ENCODE measurements at regions not wholly inside any gene's neighbourhood (a gene's known extent, or its start where the extent isn't known, plus 50 kb on each side); places are given as distances from the start of the nearest gene placed in this dataset.

GRCh38 chr4:114184901-114185300 lies 205.5 kb upstream of the ARSJ start:
- DNase-seq, result no peak

DNA sequence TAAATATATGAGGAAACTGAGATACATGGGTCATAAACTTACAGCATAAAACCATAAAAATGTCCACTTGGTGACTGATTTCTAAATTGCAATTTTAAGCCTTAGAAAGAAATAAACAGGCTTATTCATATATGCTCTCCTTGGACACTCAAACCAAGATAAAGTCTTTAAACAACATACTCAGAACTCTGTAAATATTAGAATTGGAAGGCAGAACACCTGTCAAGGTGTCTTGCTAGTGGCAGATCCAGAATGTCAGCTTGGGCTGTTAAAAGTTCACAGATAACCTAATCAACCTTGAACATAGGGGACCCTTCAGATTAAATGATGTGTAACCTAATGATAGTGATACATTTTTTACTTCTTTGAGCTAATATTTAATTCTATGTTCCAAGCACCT lies 208.1 kb upstream of the ARSJ start:
- no peak for DNase-seq

DNA sequence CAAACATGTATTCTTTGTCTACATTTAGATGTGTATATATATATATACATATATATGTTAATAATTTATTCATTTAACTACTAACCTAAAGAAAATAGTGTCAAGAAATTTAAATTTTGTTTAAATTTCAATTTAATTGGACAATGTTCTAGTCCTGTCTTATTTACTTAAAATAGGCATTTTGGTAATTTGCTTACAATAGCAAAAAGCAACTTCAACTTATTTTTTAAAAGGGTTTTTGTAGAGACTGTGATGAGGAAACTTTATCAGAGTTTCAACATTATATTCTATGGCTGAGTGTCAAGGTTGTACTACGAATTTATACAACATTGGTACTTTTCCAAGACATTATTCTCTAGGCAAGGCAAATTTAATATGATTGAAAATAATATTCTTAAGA lies 212.0 kb upstream of the ARSJ start:
- no peak for DNase-seq

- DNase-seq, result no peak
These were observed 213.4 kb upstream of the ARSJ start for GRCh38 chr4:114192854-114193253.

GRCh38 chr4:114193624-114194399 lies 214.4 kb upstream of the ARSJ start:
- DNase-seq, result no peak

DNA sequence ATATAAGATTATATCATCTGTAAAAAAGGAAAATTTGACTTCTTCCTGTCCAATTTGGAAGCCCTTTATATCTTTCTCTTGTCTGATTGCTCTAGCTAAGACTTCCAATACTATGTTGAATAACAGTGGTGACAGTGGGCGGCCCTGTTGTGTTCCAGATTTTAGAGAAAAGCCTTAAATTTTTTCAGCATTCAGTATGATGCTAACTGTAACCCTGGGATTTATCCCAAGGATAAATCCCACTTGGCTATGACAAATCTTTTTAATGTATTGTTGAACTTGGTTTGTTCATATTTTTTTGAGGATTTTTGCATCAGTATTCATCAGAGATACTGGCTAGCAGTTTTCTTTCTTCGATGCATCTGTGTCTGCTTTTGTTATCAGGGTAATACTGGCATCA lies 217.2 kb upstream of the ARSJ start:
- no peak for DNase-seq

DNA sequence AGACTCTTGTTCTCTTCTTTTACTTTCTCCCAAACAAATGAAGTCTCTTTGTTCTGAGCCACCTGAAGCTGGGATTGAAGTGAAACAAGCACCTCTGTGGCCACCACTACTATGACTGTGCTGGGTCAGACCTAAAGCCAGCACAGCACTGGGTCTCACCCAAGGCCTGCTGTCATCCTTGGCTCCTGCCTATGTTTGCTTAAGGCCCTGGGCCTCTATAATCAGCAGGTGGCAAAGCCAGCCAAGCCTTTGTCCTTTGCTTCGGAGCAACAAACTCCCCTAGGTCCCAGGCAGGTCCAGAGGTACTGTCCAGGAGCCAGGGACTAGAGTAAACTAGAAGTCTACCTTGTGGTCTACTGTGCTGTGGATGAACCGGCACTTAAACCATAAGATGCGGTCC lies 220.6 kb upstream of the ARSJ start:
- DNase-seq, result no peak

DNA sequence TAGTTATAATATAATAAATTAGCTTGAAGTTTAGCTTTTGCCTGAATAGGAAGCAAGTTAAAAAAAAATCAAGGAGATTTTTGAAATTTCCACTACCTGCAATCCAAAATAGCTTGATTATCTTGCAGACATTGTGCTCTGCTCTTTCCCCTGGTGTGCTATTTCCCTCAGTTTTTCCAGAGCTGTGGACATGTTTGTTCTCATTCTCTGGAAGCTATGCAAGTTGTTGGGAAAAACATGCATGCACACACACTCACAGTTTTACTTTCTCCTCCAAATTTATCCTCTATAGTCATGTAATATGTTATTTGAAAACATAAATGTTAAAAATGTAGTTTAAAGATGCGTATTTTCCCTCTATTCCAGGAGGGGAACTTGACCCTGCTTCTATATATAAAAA lies 225.8 kb upstream of the ARSJ start:
- DNase-seq, result no peak

DNA sequence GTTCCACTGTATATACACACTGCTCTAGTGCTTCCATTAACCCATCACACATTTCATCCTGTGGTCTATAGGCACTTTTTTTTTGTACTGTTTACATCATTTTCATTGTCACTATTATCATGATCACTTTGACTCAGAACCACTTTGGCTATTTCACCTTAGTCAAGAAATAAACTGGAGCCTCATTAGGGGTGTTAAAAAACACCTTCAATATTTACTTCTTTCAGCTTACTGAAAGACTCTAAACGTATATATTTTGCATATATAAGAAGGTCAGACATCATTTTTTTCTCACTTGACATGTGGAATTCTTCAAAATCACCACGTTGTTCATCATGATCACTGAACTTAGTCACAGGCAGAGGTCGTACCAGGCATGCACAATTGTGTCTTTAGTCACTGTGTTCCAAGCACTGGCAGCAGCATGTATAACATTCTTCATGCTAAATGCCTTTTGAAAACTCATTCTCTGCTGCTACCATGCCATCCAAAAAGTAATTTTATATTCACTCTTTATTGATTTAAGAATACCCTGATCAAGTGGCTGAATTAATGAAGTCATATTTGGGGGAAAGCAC lies 229.2 kb upstream of the ARSJ start:
- DNase-seq, result no peak

DNA sequence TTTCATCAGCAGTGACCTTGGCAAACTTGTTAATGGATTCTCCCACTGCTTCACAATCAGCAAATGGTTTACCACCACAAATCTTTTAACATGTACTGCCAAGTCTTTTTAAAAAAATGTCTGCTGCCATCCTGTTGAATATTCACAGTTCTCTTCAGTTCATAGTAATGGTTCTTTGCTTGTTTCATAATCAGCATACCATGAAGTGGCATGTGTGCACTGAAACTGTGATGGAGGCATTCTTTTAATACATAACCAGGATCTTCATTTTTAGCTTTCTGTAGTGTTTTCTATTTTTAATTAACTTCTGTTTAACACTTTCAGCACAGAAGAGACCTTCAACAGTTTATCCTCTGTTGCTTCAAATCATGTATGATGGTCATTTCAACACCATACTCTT lies 230.1 kb upstream of the ARSJ start:
- DNase-seq, result no peak

- DNase-seq, result no peak
These were observed 232.1 kb upstream of the ARSJ start for GRCh38 chr4:114211556-114211955.

DNA sequence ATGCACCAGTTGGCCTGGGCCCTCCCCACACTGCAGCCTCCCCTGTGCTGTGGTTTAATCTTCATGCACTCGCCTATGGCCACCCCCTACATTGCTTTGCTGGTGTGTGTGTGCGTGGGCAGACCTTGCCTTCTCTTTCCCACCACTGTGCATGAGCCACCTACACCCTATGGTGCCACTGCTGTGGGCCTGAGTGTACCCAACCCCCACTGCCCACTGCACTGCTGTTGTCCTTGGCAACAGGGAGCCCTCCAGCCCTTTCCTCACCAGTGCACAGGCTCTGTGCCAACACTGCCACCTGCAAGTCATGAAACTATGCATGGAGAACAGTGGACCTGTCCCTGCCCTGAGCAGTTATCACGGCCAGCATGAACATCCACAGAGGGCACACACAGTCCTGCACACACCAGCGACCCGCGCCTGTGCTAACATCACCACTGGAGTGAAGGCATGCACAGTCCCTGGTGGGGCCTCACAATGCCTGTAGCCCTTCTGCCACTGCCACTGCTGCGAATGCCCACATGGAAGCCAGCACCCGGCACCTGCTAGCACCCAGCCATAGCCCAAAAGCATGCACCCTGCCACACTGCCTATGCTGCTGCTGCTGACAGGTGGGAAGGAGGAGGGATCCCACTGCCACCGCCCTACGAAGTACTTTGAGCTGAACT lies 237.8 kb upstream of the ARSJ start:
- DNase-seq, result no peak

GRCh38 chr4:114223580-114223979 lies 244.1 kb upstream of the ARSJ start:
- DNase-seq, result no peak

GRCh38 chr4:114225436-114225835 lies 246.0 kb upstream of the ARSJ start:
- DNase-seq, result no peak

DNA sequence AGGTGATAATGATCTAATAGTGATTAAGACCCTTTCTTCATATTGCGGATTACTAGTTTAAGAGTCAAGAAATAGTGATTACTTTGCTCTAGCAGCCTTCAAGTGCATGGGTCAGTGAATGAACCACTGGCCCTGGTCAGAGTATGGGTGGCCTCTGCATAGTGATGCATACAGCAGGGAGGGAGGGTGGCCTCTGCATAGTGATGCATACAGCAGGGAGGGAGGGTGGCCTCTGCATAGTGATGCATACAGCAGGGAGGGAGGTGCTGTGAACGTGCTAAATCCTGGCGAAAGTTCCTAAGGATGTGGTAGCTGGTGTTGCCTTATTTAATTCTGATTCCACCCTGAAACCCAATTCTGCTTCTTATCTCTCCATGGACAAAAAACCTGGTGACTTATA lies 246.7 kb upstream of the ARSJ start:
- no peak for DNase-seq

DNA sequence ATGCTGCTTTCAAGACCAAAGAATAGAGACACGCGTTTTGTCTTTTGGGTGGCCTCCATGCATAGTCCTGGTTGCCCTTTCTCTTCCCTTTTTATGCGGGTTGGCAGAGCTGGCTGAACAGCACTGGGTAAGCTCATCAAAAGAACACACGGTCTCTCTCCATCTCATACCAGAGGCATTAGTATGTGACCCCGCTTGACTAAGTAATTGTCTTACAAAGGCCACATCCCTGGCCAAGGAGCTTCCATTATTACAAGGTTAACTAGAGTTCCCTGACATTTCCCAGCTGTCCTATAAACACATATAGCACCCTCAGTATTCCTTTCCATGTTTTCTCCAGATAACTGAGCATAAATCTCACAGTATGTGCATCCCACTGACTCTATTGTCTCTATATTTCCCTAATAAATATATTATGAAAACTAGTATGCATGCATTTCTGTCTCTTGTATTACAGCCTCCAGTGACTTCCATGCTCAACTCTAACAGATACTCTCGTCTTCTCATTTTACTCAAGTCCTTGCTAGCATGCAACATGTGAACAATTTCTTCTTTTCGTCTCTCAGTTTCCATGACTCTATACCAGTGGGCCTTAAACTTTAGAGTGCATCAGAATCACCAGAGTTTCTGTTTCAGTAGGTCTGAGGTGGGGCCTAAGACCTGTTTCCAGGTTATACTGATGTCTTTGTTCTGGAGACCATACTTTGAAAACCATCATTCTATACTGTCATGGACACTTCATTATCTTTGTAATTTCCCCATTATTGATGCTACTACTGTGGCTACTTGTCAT lies 247.7 kb upstream of the ARSJ start:
- DNase-seq, result no peak

DNA sequence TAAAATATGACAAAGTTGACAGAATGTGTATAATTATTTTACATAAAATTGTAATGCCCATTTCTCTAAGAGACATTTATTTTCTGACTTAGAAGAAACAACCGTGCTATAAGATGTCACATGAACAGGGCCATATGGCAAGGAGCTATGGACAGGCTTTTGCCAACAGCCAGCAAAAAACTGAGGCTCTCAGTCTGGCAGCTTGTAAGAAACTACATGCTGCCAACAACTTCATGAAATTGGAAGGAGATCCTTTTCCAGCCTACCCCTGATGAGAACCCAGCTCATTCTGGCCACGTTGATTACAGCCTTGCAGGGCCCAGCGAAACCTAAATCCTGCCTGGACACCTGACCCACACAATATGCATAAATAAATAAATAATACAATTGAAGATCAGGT lies 250.3 kb upstream of the ARSJ start:
- DNase-seq, result no peak

DNA sequence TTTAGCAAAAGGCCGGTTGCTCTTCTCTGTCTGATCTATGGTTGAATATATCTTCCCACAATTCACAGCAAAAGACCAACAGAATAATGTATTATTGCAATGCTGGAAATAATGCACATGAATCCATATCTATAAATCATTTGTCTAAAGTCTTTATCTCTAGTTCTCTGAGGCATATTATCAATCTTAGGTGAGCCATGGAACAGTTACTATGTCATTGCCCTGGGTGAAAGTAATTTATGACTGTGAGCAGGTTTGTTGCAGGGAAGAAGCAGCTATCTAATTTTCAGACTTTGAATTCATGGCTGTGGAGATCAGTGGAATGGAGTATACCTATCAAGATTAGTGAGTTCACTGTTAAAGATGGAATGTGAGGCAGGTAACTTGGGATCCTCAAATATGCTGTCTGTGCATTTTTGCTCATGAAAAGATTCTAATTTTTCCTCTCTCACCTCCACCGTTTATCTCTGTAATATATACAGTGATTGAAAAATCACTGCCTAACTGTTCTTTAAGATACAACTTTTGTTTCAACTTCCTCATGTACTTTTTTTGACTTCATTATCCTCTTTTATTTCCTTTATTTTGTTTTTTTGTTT lies 256.8 kb upstream of the ARSJ start:
- DNase-seq, result no peak

GRCh38 chr4:114237997-114238396 lies 258.6 kb upstream of the ARSJ start:
- DNase-seq, result no peak

DNA sequence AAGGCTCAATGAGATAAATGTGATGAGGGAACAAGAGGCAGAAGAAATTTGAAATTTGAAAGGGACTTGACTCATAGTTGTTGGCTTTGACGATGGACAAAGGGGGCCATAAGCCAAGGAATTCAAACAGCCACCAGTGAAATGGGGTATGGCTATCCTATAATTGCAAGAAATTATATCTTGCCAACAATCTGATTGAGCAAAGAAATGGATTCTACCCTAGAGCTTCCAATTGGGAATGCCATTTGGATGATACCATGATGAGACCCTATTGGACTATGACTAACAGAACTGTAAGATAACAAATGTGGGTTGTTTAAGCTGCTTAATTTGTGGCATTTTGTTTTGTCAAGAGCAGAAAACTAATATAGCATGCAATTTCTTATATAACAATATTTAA lies 270.1 kb upstream of the ARSJ start:
- DNase-seq, result no peak

DNA sequence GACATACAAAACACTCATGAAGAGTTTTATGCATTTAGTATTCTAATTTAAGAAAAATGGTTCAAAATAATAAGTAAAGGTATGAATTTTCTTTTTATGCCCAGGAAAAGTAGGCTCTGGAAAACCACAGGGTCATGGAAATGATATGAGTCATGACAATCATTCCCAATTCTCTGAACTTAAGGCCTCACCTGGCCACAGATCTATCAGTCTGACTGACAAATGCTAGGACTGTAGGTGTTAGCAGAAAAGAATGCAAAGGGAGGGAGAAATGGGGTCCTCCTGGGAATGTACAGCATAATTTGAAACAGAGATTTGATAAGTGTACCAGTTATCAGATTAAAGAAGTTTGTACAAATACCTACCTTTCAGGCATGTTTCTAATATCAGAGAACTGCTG lies 270.5 kb upstream of the ARSJ start:
- no peak for DNase-seq

GRCh38 chr4:114250439-114250891 lies 271.0 kb upstream of the ARSJ start:
- no peak for DNase-seq

DNA sequence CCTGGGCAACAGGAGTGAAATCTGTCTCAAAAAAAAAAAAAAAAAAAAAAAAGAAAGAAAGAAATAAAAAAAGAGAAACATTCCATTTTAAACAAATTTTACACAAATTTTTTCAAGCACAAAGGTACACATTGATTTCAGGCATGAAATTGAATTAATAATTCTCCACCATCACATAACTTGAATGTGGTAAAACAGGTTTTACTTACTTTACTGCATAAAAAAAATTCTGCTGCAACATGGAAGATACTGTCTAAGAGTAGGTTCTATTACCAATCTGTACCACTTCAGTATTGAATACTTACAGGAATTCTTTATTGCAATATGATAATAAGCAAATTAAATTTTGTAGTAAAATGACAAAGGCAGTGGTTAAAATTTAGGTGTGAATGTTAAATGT lies 271.6 kb upstream of the ARSJ start:
- DNase-seq, result no peak

Measured in suppressor macrophage (primary cell).